ENCODE measurements at regions not wholly inside any gene's neighbourhood (a gene's known extent, or its start where the extent isn't known, plus 50 kb on each side); places are given as distances from the start of the nearest gene placed in this dataset.

DNA sequence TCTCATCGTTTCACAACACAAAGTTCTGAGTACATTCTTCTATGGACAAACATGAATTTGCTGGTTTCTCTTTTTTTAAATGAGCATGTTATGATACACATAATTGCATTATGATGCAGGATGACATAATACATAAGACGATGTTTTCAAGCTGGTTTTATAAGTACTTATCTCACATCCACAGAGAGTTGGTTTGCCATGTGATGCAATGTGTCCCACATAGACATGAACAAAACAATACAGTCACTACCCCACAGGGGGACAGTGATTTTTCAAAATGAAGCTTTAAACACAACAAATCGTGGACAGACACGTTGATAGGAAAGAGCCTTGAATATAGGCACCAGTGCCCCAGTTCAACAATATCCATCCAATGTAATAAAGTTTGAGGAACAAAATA lies 447.1 kb downstream of the KLF12 start:
- in situ Hi-C loops (cut with MboI; ENCODE audit: low sequenced_read_pairs) = no loop called here

DNA sequence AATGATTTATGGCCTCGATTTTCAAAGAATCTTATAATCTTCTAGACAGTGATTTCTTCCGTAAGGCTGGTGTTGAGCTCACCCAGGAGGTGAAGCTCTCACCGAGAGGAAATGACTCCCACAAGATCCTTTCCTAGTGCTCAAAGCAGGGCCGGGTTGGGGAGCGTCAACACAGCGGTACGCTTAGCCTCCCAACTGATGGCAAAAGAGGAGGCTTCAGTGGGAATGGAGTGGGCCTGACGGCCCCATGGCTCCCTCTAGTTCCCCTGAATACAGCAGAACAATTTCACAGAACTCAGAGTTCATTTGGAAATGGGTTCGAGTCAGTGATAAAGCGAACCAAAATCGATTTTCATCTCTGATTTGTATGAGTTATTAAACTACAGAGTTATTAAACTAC lies 449.5 kb downstream of the KLF12 start:
- in situ Hi-C loops (cut with MboI; ENCODE audit: low sequenced_read_pairs) = no loop called here

DNA sequence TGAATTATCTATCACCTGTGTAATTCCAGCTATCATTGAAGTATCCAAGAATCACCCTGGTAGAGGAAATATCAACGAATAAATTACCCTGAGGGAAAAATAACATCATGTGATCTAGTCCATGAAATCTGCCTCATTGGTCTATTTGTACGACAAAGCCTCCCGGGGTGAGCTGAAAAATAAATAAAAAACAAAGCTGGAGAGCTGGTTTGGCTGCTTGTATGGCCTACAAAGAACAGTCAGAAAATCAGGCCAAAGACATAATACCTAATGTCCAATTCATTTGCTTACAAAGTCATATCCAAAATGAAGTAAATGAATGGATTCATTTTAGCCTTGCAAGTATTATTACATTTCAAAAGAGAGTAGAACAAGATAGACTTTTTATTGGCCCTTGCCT lies 449.9 kb downstream of the KLF12 start:
- in situ Hi-C loops (cut with MboI; ENCODE audit: low sequenced_read_pairs) = no loop called here

- in situ Hi-C loops (cut with MboI; ENCODE audit: low sequenced_read_pairs) = no loop called here
Observed at GRCh38 chr13:73683746-73684145, 450.5 kb downstream of the KLF12 start.

GRCh38 chr13:73681779-73682178 lies 452.4 kb downstream of the KLF12 start:
- in situ Hi-C loops (cut with MboI; ENCODE audit: low sequenced_read_pairs) = no loop called here

DNA sequence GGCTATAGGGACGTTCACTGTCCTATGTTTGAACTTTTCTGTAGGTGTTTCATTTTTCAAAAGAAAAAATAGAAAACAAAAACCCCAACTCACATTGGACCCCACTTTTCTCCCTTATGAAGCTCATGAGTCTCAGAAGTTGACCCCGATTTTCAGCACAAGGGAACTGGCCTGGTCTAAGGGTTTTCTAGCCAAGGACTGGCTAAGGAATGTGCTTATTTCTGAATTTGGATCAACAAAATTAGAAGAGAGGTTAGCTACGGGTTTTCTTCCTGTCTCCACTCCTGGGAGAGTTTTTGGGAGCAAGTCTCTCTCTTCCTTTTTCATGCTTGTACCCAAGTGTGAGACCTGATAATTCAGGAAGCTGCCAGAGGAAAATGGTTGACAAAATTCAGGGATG lies 453.2 kb downstream of the KLF12 start:
- in situ Hi-C loops (cut with MboI; ENCODE audit: low sequenced_read_pairs) = no loop called here

DNA sequence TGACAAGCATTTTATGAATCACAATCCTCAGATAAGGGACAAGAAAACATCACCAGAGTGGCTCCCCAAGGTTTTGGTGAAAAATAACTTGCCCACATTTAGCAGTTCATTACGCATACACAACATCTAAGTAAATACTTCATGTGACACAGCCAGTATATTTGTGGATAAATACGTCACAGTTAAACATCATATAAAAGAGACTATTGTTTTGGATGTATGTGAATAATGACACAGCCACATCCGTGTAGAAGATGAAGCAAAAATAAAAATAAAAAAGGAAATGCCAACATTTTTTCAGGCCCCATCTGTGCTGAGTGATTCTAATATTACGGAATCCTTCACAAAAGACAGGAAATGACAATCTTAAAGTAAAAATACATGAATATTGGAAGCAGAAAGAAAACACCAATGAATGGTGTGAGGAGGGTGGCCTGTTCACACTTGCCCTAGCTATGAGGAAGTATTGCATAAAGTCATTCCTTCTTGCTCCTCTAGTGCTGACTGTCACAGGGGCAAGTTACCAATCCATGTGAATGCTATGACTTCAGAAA lies 457.1 kb downstream of the KLF12 start:
- in situ Hi-C loops (cut with MboI; ENCODE audit: low sequenced_read_pairs) = no loop called here

DNA sequence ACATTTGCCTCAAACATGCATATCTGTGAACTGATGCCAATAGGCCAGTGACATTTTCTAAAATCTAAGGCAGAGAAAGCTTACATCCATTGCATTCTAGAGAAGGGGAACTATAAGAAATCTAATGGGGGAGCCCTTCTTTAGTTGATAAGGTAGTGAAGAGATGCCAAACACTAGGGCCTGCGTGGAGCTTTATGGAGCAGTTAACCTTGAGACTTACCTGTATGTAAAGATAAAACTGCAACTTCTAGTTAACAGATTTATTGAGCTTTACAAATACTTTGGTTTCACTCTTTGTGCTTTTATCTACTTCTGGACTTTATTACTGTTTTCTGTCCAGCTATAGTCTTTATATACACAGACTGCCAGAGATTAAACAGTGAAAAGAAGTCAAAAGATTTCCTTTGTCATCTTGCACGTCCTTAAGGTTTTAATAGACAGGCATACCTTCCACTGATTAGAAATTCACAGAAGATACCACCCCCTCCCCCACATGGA lies 457.6 kb downstream of the KLF12 start:
- in situ Hi-C loops (cut with MboI; ENCODE audit: low sequenced_read_pairs) = no loop called here

DNA sequence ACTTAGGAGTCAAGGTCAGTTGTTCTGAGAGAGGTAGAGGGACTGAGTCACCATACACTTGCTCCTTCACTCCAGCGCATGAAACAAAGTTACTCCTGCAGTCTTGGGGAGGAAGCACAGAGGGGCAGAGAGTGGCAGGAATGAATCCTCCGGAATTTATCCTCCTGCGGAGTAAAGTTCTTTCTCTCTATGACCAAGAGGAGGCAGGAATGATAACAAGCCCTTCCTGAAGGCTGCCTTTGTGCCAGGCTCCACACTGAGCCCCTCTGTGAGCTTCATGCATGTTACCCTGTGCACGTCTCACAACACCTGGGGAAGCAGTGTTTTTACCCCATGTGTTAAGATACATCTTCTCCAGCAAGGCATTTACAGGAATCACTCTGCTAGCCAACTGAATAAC lies 458.4 kb downstream of the KLF12 start:
- in situ Hi-C loops (cut with MboI; ENCODE audit: low sequenced_read_pairs) = no loop called here

- in situ Hi-C loops (cut with MboI; ENCODE audit: low sequenced_read_pairs) = no loop called here
Observed at GRCh38 chr13:73674570-73674969, 459.6 kb downstream of the KLF12 start.

GRCh38 chr13:73673931-73674330 lies 460.3 kb downstream of the KLF12 start:
- in situ Hi-C loops (cut with MboI; ENCODE audit: low sequenced_read_pairs) = no loop called here

GRCh38 chr13:73672492-73672891 lies 461.7 kb downstream of the KLF12 start:
- in situ Hi-C loops (cut with MboI; ENCODE audit: low sequenced_read_pairs) = no loop called here

GRCh38 chr13:73671732-73672131 lies 462.5 kb downstream of the KLF12 start:
- in situ Hi-C loops (cut with MboI; ENCODE audit: low sequenced_read_pairs) = no loop called here

GRCh38 chr13:73671011-73671410 lies 463.2 kb downstream of the KLF12 start:
- in situ Hi-C loops (cut with MboI; ENCODE audit: low sequenced_read_pairs) = no loop called here

DNA sequence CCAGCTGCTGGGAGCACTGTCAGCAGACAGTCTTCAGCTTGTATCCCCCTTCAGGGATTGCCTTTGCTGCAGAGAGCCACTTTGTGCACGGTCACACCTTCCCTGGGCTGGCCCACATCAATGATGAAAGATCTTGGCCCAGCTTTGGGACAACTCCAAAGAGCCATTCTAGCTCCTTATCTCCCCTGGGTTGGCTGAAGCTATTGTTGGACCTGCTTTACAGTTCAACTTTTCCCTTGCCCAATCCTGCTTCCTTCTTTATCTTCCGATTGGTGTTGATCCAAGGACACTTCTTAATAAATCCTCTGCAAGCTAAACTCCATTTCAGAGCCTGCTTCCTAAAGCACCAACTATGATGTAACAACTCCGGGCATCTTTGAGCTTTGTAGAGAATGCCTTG lies 466.4 kb downstream of the KLF12 start:
- in situ Hi-C loops (cut with MboI; ENCODE audit: low sequenced_read_pairs) = no loop called here

GRCh38 chr13:73665261-73665660 lies 468.9 kb downstream of the KLF12 start:
- in situ Hi-C loops (cut with MboI; ENCODE audit: low sequenced_read_pairs) = no loop called here

DNA sequence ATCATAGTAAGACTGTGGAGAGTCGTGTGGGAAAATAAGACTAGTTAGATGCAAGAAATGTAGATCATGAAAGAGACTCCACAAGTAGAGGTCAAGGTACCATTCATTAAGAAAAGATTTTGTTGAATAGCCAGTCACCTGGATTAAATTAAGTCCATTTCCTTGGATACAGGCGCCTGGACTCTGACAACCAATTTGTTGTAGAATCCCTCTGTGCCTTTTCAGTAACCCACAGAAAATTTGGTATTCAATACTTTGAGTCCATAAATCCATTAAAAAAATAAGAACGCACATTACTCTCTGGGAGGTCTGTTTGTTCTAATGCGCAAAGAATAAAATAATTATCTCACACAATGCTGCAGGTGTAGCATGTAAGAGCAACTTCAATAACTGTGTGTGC lies 469.4 kb downstream of the KLF12 start:
- in situ Hi-C loops (cut with MboI; ENCODE audit: low sequenced_read_pairs) = no loop called here

DNA sequence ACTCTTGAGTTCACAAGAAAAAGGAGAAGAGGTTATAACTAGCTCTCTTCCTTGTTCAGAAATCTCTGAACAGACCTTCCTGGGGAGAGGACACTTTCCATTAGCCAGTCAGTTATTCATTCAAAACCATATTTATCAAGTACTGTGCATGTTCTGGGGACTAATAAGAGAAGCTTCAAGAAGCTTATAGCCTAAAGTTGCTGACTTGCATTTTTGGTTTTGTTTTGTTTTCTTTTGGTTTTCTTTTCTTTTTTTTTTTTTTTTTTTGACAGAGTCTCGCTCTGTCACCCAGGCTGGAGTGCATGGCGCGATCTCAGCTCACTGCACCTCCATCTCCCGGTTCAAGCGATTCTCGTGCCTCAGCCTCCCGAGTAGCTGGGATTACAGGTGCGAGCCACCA lies 471.4 kb downstream of the KLF12 start:
- in situ Hi-C loops (cut with MboI; ENCODE audit: low sequenced_read_pairs) = no loop called here

DNA sequence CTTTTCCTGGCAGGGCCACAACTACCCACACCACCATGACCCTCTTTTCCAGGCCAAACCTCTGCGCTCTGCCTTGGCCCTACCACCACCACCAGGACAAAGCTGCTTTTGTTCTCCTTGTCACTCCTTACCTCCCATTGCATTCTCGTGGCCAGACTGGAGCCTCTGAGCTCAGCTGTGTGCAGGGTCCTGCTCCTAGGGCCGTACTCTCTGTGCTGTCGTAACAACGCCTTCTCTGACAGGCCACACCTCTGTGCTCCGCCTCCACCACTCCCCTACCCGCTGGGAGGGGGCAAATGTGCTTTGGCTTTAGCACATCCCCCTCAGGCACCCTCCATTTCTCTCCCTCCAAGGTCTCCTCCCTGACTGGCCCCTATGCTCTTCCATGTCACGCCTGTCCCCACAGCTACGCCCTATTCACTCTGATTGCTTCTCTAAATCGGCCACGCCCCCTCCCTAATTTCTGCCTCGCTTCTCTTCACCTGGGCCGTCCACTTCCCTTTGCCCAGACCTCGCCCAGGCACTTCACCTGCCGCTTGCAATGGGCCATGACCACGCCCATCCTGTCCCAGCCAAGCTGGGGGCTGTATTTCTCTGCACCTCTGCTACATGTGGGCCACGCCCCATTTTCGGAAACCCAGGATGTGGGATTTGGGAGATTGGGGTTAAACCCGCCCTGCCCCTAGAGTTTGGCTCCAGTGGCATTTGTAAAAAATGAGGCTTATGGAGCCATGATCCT lies 472.3 kb downstream of the KLF12 start:
- in situ Hi-C loops (cut with MboI; ENCODE audit: low sequenced_read_pairs) = no loop called here

DNA sequence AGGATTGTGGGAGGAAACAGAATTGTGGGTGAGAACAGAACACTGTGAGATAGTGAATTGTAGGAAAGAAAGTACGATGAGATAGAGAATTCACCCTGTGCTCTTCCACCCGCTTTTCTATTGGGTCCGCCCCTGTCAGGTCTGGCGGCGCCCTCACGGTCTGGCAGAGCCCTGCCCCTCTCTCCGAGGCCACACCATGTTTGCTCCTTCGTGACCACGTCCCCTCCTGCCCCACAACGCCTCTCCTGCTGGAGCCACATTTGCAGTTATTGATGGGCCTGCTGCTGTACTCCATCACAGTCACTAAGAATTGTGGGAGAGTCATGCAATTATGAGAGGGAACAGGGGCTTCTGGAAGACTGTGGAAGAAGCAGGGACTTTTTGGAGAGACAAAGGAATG lies 473.1 kb downstream of the KLF12 start:
- in situ Hi-C loops (cut with MboI; ENCODE audit: low sequenced_read_pairs) = no loop called here

- in situ Hi-C loops (cut with MboI; ENCODE audit: low sequenced_read_pairs) = no loop called here
Observed at GRCh38 chr13:73658639-73659038, 475.6 kb downstream of the KLF12 start.

DNA sequence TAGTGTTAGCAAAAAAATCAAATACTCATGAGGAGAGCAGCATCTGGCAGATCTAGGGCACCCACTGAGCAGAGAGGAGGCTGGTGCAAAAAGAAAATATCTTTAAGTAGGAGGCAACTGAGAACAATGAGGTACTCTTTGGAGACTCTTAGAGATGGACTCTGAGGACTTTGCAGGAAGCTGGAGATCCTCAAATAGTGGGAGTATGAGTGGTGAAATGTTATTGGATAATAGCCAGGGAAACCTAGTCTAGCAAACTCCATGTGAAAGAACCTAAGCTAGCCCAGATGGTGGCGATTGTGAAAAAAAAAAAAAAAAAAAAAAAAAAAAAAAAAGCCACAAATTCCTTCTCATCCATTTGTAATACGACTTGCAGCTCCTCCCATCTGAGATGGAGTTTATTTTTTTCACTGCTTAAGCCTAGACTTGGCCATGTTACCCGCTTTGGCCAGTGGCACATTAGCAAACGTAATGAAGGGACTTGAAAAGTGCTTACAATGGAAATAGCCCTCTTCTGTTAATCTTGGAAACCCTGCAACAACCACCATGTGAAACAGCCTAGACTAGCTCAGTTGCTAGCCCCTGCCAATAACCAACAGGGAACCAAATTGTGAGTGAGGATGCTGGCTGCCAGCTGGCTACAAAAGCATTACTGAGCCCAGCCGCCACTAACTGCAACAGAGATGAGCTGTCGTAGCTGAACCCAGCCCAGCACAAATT lies 476.2 kb downstream of the KLF12 start:
- in situ Hi-C loops (cut with MboI; ENCODE audit: low sequenced_read_pairs) = no loop called here

Measured in HL-60/S4 (cell line).